NT2/D1 (cell line): ENCODE measurements at regions not wholly inside any gene's neighbourhood (a gene's known extent, or its start where the extent isn't known, plus 50 kb on each side); places are given as distances from the start of the nearest gene placed in this dataset.

Source experiments
- YY1 ChIP-seq: IDR thresholded peaks from 2 replicates; pipeline ENCODE4 v1.6.1; 2011; ENCODE audit not compliant: insufficient read length, insufficient read depth
- ZNF274 ChIP-seq: IDR thresholded peaks from 2 replicates; pipeline ENCODE4 v1.6.1; 2011; ENCODE audit warnings: mild to moderate bottlenecking, low read depth, low read length

DNA sequence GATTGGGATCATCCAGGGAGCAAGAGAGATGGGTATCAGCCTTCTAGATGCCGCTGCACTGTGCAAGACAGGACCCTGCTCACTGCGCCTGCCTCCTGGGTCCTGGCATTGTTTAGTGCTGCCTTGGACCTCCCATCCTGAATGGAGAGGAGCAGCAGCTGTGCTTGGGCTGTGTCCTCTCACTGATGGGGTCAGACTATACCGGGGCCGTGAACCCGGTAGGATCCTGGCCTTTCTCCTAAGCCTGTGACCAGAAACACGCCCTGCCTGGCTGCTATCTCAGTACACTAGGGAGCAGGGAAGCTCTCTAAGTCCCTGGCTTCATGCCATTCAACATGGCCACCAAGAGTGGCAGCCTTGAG lies 309.4 kb upstream of the ZNF32 start:
- TF ChIP-seq ZNF274 (no peak), YY1 (no peak)
